ENCODE measurements at regions not wholly inside any gene's neighbourhood (a gene's known extent, or its start where the extent isn't known, plus 50 kb on each side); places are given as distances from the start of the nearest gene placed in this dataset.
A peak's percentile ranks its signal among the peaks of the same experiment; 100 is the strongest.

DNA sequence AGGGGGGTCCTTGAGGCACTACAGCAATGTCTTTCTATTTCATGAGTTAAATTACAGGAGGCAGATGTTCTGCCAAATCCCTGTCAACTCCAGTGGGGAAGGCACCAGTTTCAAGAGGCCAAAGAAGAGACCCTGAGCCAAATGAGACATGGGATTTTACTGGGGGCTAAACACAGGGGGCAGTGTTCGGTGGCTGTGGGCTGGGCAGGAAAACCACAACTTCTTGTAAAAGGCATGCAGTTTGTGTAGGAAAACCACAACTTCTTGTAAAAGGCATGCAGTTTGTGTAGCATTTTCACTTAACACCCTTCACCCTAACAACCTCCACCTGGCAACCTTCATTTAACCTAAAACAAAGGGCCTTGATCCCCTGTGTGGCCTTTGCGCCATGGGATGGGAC lies 61.0 kb downstream of the POLR2M start:
- Histone ChIP-seq H3K4me3 (ENCODE audit: control insufficient read depth in 1 of 2, extremely low read depth in 1 of 2, low read length in 1 of 2) (no peak overlapping the region), H3K4me1 (ENCODE audit: control insufficient read depth in 1 of 2, extremely low read depth in 1 of 2, insufficient read depth in 2 of 2, low read length in 2 of 2) (peaks cover 0 to 6% of the 10 kb centered on the region in 2 experiments), H3K27me3 (replicated peaks in 1 of 2; ENCODE audit: control insufficient read depth in 2 of 2, extremely low read depth in 1 of 2, insufficient read depth in 2 of 2, low read length in 1 of 2) (no peaks in the 10 kb centered on the region), H3K36me3 (ENCODE audit: control insufficient read depth in 2 of 2, extremely low read depth in 1 of 2, insufficient read depth in 1 of 2, low read length in 1 of 2) (no peaks in the 10 kb centered on the region), H3K9me3 (no peaks in the 10 kb centered on the region), H3K27ac (ENCODE audit: low read length) (no peak overlapping the region)
- H3K9me3 Mint-ChIP-seq, result no peaks in the 10 kb centered on the region
- CTCF ChIA-PET, result no interaction called here
- WGBS (ENCODE audit: insufficient coverage), result 17% methylated on average over 1 of the region's 2 CpGs
- no peaks in the 10 kb centered on the region for H3K36me3 Mint-ChIP-seq
- DNase-seq (no peak), ATAC-seq (replicated peaks in 1 of 4) (no peak)
- H3K4me3 Mint-ChIP-seq, result no peak overlapping the region
- peaks cover 11 to 25% (median 12%) of the 10 kb centered on the region in 3 donors for H3K4me1 Mint-ChIP-seq
- POLR2A ChIA-PET, result no interaction called here
- H3K27ac Mint-ChIP-seq, result no peak overlapping the region
- H3K27me3 Mint-ChIP-seq, result no peaks in the 10 kb centered on the region

DNA sequence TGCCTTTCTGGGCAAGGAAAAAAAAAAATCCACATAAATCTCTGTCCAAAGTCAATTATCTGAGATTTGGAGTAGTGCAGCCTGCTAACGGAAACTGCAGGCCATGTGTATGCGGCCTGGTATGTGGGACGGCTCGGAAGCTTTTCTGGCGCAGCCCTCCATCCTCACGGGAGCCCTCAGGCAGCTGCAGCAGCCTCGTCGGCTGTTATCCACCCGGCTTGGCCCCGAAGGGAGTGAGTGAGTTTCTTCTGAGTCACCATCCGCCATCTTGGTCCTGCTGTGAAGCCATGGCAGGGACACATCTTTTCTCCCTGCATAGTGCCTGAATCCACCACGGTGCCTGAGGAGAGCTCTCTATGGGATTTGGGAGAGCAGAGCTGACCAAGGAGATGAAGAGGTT lies 62.8 kb downstream of the POLR2M start:
- ChIA-PET POLR2A (no interaction called here), CTCF (no interaction called here)
- Mint-ChIP-seq H3K4me1 (peaks cover 11 to 25% (median 12%) of the 10 kb centered on the region in 3 donors), H3K9me3 (no peaks in the 10 kb centered on the region), H3K27me3 (no peaks in the 10 kb centered on the region), H3K36me3 (no peaks in the 10 kb centered on the region), H3K4me3 (no peak overlapping the region), H3K27ac (no peak overlapping the region)
- DNase-seq (no peak), ATAC-seq (replicated peaks in 1 of 4) (no peak)
- Histone ChIP-seq H3K27ac (ENCODE audit: low read length) (no peak overlapping the region), H3K36me3 (ENCODE audit: control insufficient read depth in 2 of 2, extremely low read depth in 1 of 2, insufficient read depth in 1 of 2, low read length in 1 of 2) (no peaks in the 10 kb centered on the region), H3K4me1 (ENCODE audit: control insufficient read depth in 1 of 2, extremely low read depth in 1 of 2, insufficient read depth in 2 of 2, low read length in 2 of 2) (peaks cover 0 to 6% of the 10 kb centered on the region in 2 experiments), H3K27me3 (replicated peaks in 1 of 2; ENCODE audit: control insufficient read depth in 2 of 2, extremely low read depth in 1 of 2, insufficient read depth in 2 of 2, low read length in 1 of 2) (no peaks in the 10 kb centered on the region), H3K4me3 (ENCODE audit: control insufficient read depth in 1 of 2, extremely low read depth in 1 of 2, low read length in 1 of 2) (no peak overlapping the region), H3K9me3 (no peaks in the 10 kb centered on the region)
- WGBS (ENCODE audit: insufficient coverage), result 95% methylated on average over 10 of the region's 12 CpGs

DNA sequence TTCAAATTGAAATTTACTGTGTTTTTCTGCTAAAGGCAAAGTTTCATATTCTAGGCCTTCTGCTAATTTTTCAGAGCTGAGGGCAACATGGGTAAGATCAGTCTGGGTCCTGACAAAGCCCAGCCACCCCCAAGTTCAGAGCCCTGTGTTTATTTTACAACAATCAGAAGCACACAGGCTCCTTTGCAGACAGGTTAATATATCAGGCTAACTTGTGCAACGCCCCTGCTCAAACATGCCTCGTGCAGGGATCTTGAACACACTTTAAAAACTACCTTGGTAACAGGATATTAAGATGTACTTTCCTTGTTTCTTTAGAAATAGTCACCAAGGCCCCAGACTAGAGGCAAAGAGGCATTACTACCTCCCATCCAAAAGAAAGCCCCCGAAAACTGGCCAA lies 64.0 kb downstream of the POLR2M start:
- H3K27me3 ChIP-seq (replicated peaks in 1 of 2; ENCODE audit: control insufficient read depth in 2 of 2, extremely low read depth in 1 of 2, insufficient read depth in 2 of 2, low read length in 1 of 2), result no peaks in the 10 kb centered on the region
- no peaks in the 10 kb centered on the region for H3K9me3 ChIP-seq
- DNase-seq (no peak), ATAC-seq (replicated peaks in 1 of 4) (no peak)
- no CpG with 5 or more reads among the region's 3 CpGs for WGBS (ENCODE audit: insufficient coverage)
- CTCF ChIA-PET, result no interaction called here
- Mint-ChIP-seq H3K36me3 (no peaks in the 10 kb centered on the region), H3K27me3 (no peaks in the 10 kb centered on the region), H3K4me1 (peaks cover 11 to 25% (median 12%) of the 10 kb centered on the region in 3 donors), H3K9me3 (no peaks in the 10 kb centered on the region), H3K27ac (no peak overlapping the region), H3K4me3 (no peak overlapping the region)
- H3K4me1 ChIP-seq (ENCODE audit: control insufficient read depth in 1 of 2, extremely low read depth in 1 of 2, insufficient read depth in 2 of 2, low read length in 2 of 2), result peaks cover 0 to 6% of the 10 kb centered on the region in 2 experiments
- POLR2A ChIA-PET, result no interaction called here
- H3K36me3 ChIP-seq (ENCODE audit: control insufficient read depth in 2 of 2, extremely low read depth in 1 of 2, insufficient read depth in 1 of 2, low read length in 1 of 2), result no peaks in the 10 kb centered on the region
- no peak overlapping the region for H3K4me3 ChIP-seq (ENCODE audit: control insufficient read depth in 1 of 2, extremely low read depth in 1 of 2, low read length in 1 of 2)
- H3K27ac ChIP-seq (ENCODE audit: low read length), result no peak overlapping the region

DNA sequence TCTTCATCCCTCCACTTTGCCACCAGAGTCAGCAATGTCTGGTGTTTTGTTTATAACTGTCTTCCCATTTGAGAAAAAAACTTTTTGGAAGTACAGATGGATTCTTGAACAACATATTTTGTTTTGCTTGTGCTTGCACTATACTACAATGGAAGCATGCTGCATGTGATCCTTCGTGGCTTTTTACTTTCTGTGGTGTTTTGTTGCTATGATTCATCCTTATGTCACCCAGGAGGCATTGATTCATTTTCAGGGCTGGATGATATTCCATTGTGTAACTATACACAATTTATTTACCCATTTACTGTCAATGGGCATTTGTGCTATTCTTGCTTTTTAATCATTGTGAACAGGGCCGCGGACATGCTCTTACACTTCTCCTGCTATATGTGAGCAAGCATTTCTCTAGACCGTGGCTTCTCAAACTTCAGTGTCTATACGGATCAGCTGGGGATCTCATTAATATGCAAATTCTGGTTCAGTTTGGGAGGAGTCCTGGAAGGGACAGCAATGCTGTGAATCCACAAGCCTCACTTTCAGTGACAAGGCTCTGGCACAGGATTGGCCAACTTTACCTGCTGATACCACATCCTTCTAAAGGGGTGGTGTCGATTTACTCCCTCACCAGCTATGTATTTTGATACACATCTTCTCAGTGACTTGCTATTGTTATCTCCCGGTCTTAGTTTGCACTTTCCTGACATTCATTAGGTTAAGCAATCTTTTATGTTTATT lies 65.9 kb downstream of the POLR2M start:
- Histone ChIP-seq H3K9me3 (no peaks in the 10 kb centered on the region), H3K4me3 (ENCODE audit: control insufficient read depth in 1 of 2, extremely low read depth in 1 of 2, low read length in 1 of 2) (no peak overlapping the region), H3K27me3 (replicated peaks in 1 of 2; ENCODE audit: control insufficient read depth in 2 of 2, extremely low read depth in 1 of 2, insufficient read depth in 2 of 2, low read length in 1 of 2) (no peaks in the 10 kb centered on the region), H3K36me3 (ENCODE audit: control insufficient read depth in 2 of 2, extremely low read depth in 1 of 2, insufficient read depth in 1 of 2, low read length in 1 of 2) (no peaks in the 10 kb centered on the region), H3K27ac (ENCODE audit: low read length) (no peak overlapping the region), H3K4me1 (ENCODE audit: control insufficient read depth in 1 of 2, extremely low read depth in 1 of 2, insufficient read depth in 2 of 2, low read length in 2 of 2) (peaks cover 2 to 15% of the 10 kb centered on the region in 2 experiments)
- ChIA-PET CTCF (no interaction called here), POLR2A (no interaction called here)
- DNase-seq (no peak), ATAC-seq (replicated peaks in 1 of 4) (no peak)
- H3K27me3 Mint-ChIP-seq, result no peaks in the 10 kb centered on the region
- peaks cover 18 to 33% (median 18%) of the 10 kb centered on the region in 3 donors for H3K4me1 Mint-ChIP-seq
- H3K4me3 Mint-ChIP-seq, result no peak overlapping the region
- H3K36me3 Mint-ChIP-seq, result no peaks in the 10 kb centered on the region
- H3K9me3 Mint-ChIP-seq, result no peaks in the 10 kb centered on the region
- no peak overlapping the region for H3K27ac Mint-ChIP-seq
- 88% methylated on average over 4 of the region's 7 CpGs for WGBS (ENCODE audit: insufficient coverage)

DNA sequence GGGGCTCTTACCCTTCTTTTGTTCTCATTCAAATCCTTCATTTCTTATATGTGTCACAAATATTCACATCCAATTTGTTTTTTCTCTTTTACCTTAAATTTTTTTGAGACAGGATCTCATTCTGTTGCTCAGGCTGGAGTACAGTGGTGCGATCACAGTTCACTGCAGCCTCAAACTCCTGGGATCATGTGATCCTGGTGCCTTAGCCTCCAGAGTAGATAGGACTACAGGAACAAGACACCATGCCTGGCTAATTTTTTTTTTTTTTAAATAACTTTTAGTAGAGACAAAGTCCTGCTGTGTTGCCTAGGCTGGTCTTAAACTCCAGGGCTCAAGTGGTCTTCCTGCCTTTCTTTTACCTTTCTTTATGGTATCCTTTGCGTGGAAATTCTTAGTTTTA lies 66.5 kb downstream of the POLR2M start:
- H3K4me3 Mint-ChIP-seq, result no peak overlapping the region
- H3K27ac ChIP-seq (ENCODE audit: low read length), result no peak overlapping the region
- no peaks in the 10 kb centered on the region for H3K9me3 Mint-ChIP-seq
- no peaks in the 10 kb centered on the region for H3K9me3 ChIP-seq
- DNase-seq, result no peak
- no peaks in the 10 kb centered on the region for H3K27me3 Mint-ChIP-seq
- ChIA-PET CTCF (no interaction called here), POLR2A (no interaction called here)
- no peak overlapping the region for H3K4me3 ChIP-seq (ENCODE audit: control insufficient read depth in 1 of 2, extremely low read depth in 1 of 2, low read length in 1 of 2)
- no peak overlapping the region for H3K27ac Mint-ChIP-seq
- no peaks in the 10 kb centered on the region for H3K36me3 Mint-ChIP-seq
- no peaks in the 10 kb centered on the region for H3K27me3 ChIP-seq (replicated peaks in 1 of 2; ENCODE audit: control insufficient read depth in 2 of 2, extremely low read depth in 1 of 2, insufficient read depth in 2 of 2, low read length in 1 of 2)
- H3K36me3 ChIP-seq (ENCODE audit: control insufficient read depth in 2 of 2, extremely low read depth in 1 of 2, insufficient read depth in 1 of 2, low read length in 1 of 2), result no peaks in the 10 kb centered on the region
- H3K4me1 Mint-ChIP-seq, result peaks cover 17 to 31% (median 19%) of the 10 kb centered on the region in 3 donors
- whole genome bisulfite sequencing (ENCODE audit: insufficient coverage), result 100% methylated on average over 1 of the region's 2 CpGs
- ATAC-seq (replicated peaks in 1 of 4), result no peak
- H3K4me1 ChIP-seq (ENCODE audit: control insufficient read depth in 1 of 2, extremely low read depth in 1 of 2, insufficient read depth in 2 of 2, low read length in 2 of 2), result peaks cover 9 to 15% of the 10 kb centered on the region in 2 experiments

DNA sequence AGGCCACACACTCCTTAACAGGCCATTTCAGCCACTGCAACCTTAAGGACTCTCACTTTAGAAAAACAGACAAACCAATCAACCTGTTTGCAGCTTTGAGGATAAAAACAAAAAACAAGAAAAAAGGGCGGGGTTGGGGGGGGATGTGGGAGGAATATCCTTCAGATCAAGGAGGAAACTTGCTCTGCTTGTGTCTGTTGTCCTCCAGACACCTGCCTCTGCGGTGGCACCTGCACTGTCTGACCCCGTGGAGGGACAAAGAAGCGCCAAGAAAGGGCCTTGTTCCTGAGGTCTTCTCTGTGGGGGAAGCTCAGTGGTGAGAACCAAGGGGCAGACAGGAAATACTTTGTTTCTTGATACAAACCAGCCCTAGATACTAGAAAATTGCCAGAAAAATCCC lies 70.5 kb downstream of the POLR2M start:
- Histone ChIP-seq H3K4me1 (ENCODE audit: control insufficient read depth in 1 of 2, extremely low read depth in 1 of 2, insufficient read depth in 2 of 2, low read length in 2 of 2) (peaks cover 19 to 21% of the 10 kb centered on the region in 2 experiments), H3K9me3 (no peaks in the 10 kb centered on the region), H3K36me3 (ENCODE audit: control insufficient read depth in 2 of 2, extremely low read depth in 1 of 2, insufficient read depth in 1 of 2, low read length in 1 of 2) (no peaks in the 10 kb centered on the region), H3K27ac (ENCODE audit: low read length) (no peak overlapping the region), H3K27me3 (replicated peaks in 1 of 2; ENCODE audit: control insufficient read depth in 2 of 2, extremely low read depth in 1 of 2, insufficient read depth in 2 of 2, low read length in 1 of 2) (no peaks in the 10 kb centered on the region), H3K4me3 (ENCODE audit: control insufficient read depth in 1 of 2, extremely low read depth in 1 of 2, low read length in 1 of 2) (no peak overlapping the region)
- peaks cover 19 to 28% (median 22%) of the 10 kb centered on the region in 3 donors for H3K4me1 Mint-ChIP-seq
- ChIA-PET CTCF (interaction anchor here in 1 of 2 donors (0.7 kb wide), 1 partner anchor 212 kb away, joined by 4 read pairs; no protein-coding TSS in a partner anchor), POLR2A (no interaction called here)
- H3K27me3 Mint-ChIP-seq, result no peaks in the 10 kb centered on the region
- H3K27ac Mint-ChIP-seq, result peak overlapping the region in 1 of 2 donors; percentile 67
- H3K4me3 Mint-ChIP-seq, result peak overlapping the region in 1 of 3 donors; percentile 49
- peak in 4 of 35 experiments; percentile 3 to 8 (median 4) for DNase-seq
- H3K36me3 Mint-ChIP-seq, result no peaks in the 10 kb centered on the region
- peak in 3 of 4 experiments; percentile 50 to 64 (median 62) for ATAC-seq (replicated peaks in 1 of 4)
- no peaks in the 10 kb centered on the region for H3K9me3 Mint-ChIP-seq
- WGBS (ENCODE audit: insufficient coverage), result 28% methylated on average over 2 of the region's 4 CpGs
